ENCODE measurements at regions not wholly inside any gene's neighbourhood (a gene's known extent, or its start where the extent isn't known, plus 50 kb on each side); places are given as distances from the start of the nearest gene placed in this dataset.

GRCh38 chr18:37641573-37641972, 76.0 kb upstream of the CELF4 start:
- H2BK12ac ChIP-seq (ENCODE audit: low read depth, low read length), result no peak overlapping the region
- ChIA-PET POLR2A (ENCODE audit: partially characterized antibody) (no interaction called here), CTCF (ENCODE audit: partially characterized antibody) (interaction anchor here (1.4 kb wide), 1 partner anchor 14 kb away, joined by 3 read pairs; no protein-coding TSS in a partner anchor)
- no peak overlapping the region for H3K9ac ChIP-seq (replicated peaks in 1 of 4; ENCODE audit: extremely low read depth in 1 of 4, low read depth in 3 of 4, low read length in 3 of 4)
- no peaks in the 10 kb centered on the region for H3K79me2 ChIP-seq (ENCODE audit: control insufficient read depth in 1 of 2, insufficient read depth in 2 of 2, low read length in 2 of 2)
- DNase-seq (ENCODE audit: low read depth in 1 of 2, low spot score in 2 of 2), result no peak
- H3K23me2 ChIP-seq (ENCODE audit: low read depth, low read length), result no peaks in the 10 kb centered on the region
- no peaks in the 10 kb centered on the region for H3K79me1 ChIP-seq (ENCODE audit: low read depth, low read length)
- TF ChIP-seq TAF7 (optimal IDR thresholded peaks at IDR 0.05; ENCODE audit: borderline replicate concordance, low read depth, low read length) (no peak), KDM4A (IDR thresholded peaks at IDR 0.05; ENCODE audit: low read depth, low read length, severe bottlenecking) (no peak), RFX5 (IDR thresholded peaks at IDR 0.05; ENCODE audit: borderline replicate concordance, low read depth, low read length) (no peak), BCL11A (IDR thresholded peaks at IDR 0.05; ENCODE audit: low read depth in 2 of 2, low read length in 2 of 2) (no peak)
- H2AK5ac ChIP-seq (ENCODE audit: low read depth, low read length), result no peak overlapping the region
- H3K4me1 ChIP-seq (replicated peaks in 1 of 4; ENCODE audit: control insufficient read depth in 3 of 4, insufficient read depth in 4 of 4, low read length in 3 of 4), result peaks cover 2 to 7% (median 6%) of the 10 kb centered on the region in 4 experiments
- H3K36me3 ChIP-seq (ENCODE audit: control insufficient read depth in 2 of 4, insufficient read depth in 4 of 4, low read length in 3 of 4), result no peaks in the 10 kb centered on the region; a peak in 1 of 8 replicates
- 95% methylated on average over 2 of the region's 2 CpGs; no CpG with 5 or more reads in 1 of the 2 experiments for WGBS, 2 experiments (ENCODE audit: extremely low coverage in 1 of 2, insufficient coverage in 1 of 2, insufficient read length in 1 of 2, insufficient replicate concordance in 2 of 2, low coverage in 1 of 2, low lambda C conversion rate in 2 of 2, missing lambda C conversion rate in 1 of 2)
- H3K9me3 ChIP-seq (ENCODE audit: insufficient read depth in 2 of 2, low read depth in 1 of 2, low read length in 1 of 2), result peaks cover 7 to 10% of the 10 kb centered on the region in 2 experiments; a peak in 2 of 4 replicates
- peak overlapping the region; percentile 45 for H2BK120ac ChIP-seq (replicated peaks; ENCODE audit: low read depth, low read length)
- FAIRE-seq, result no peak
- H4K8ac ChIP-seq (ENCODE audit: extremely low read depth, insufficient read depth, low read length), result no peak overlapping the region
- no peak overlapping the region for H2AFZ ChIP-seq (ENCODE audit: low read length)
- H3K27me3 ChIP-seq (replicated peaks in 1 of 4; ENCODE audit: control insufficient read depth in 3 of 4, extremely low read depth in 1 of 4, insufficient read depth in 3 of 4, low read length in 3 of 4), result peaks cover 0 to 3% (median 0%) of the 10 kb centered on the region in 4 experiments; a peak in 2 of 7 replicates
- H2BK5ac ChIP-seq (ENCODE audit: low read depth, low read length), result no peak overlapping the region
- H3K27ac ChIP-seq (ENCODE audit: low read depth, low read length), result no peak overlapping the region
- H4K20me1 ChIP-seq (replicated peaks in 1 of 2; ENCODE audit: control insufficient read depth in 1 of 2, insufficient read depth in 2 of 2, low read length in 2 of 2), result no peaks in the 10 kb centered on the region
- no peak overlapping the region for H3K4ac ChIP-seq (replicated peaks; ENCODE audit: insufficient read length, low read depth, low read length)
- H3K56ac ChIP-seq (replicated peaks; ENCODE audit: insufficient read length, low read depth, low read length), result no peak overlapping the region
- no peak overlapping the region for H3K4me3 ChIP-seq (ENCODE audit: extremely low read depth in 1 of 4, insufficient read depth in 2 of 4, low read depth in 3 of 4, low read length in 4 of 4)
- no peak overlapping the region for H2BK15ac ChIP-seq (ENCODE audit: low read length)
- no peak overlapping the region for H3K14ac ChIP-seq (ENCODE audit: insufficient read length)
- no peak overlapping the region for H3K23ac ChIP-seq (ENCODE audit: insufficient read length)
- H3K4me2 ChIP-seq (ENCODE audit: insufficient read depth in 1 of 2, low read depth in 2 of 2, low read length in 2 of 2), result no peak overlapping the region
- no peak overlapping the region for H3K18ac ChIP-seq (ENCODE audit: extremely low read depth, low read length)
- H4K91ac ChIP-seq (replicated peaks; ENCODE audit: insufficient read length, low read length), result no peak overlapping the region
- no peak overlapping the region for H4K5ac ChIP-seq (ENCODE audit: insufficient read length, low read depth, low read length)
- H2BK20ac ChIP-seq (ENCODE audit: low read length), result no peak overlapping the region

Data from H1 (cell line).